ENCODE measurements at regions not wholly inside any gene's neighbourhood (a gene's known extent, or its start where the extent isn't known, plus 50 kb on each side); places are given as distances from the start of the nearest gene placed in this dataset.

DNA sequence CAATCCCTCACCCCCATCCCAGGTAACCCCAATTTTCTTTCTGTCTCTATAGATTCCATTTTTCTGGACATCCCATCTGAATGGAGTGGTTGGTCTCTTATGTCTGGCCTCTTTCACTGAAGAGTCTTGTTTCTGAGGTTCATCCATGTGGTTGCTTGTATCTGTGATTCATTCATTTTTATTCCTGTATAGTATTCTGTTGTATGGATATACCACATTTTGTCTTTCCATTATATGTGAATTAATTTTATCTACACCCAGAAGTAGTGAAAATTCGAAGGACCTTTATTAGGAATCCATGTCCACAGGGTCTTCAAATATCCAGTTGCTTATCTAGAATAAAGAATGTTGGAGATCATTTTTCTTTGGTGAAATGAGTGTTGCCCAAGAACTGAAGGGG, 207.6 kb upstream of the MSX2 start:
- TF ChIP-seq, protein P1, sequence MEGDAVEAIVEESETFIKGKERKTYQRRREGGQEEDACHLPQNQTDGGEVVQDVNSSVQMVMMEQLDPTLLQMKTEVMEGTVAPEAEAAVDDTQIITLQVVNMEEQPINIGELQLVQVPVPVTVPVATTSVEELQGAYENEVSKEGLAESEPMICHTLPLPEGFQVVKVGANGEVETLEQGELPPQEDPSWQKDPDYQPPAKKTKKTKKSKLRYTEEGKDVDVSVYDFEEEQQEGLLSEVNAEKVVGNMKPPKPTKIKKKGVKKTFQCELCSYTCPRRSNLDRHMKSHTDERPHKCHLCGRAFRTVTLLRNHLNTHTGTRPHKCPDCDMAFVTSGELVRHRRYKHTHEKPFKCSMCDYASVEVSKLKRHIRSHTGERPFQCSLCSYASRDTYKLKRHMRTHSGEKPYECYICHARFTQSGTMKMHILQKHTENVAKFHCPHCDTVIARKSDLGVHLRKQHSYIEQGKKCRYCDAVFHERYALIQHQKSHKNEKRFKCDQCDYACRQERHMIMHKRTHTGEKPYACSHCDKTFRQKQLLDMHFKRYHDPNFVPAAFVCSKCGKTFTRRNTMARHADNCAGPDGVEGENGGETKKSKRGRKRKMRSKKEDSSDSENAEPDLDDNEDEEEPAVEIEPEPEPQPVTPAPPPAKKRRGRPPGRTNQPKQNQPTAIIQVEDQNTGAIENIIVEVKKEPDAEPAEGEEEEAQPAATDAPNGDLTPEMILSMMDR (IDR thresholded peaks at IDR 0.05) = no peak
- no peak for TF ChIP-seq SIN3A (IDR thresholded peaks at IDR 0.05; ENCODE audit: borderline replicate concordance, insufficient read depth, low read depth, low read length)

Data from Panc1 (cell line).